GM19468 (cell line): ENCODE measurements at regions not wholly inside any gene's neighbourhood (a gene's known extent, or its start where the extent isn't known, plus 50 kb on each side); places are given as distances from the start of the nearest gene placed in this dataset.
A peak's percentile ranks its signal among the peaks of the same experiment; 100 is the strongest.

Experiments
- ATAC-seq: cut with Tn5 transposase; IDR thresholded peaks from one replicate; pipeline ENCODE4 v1.9.1; 2021; ENCODE audit warnings: mild to moderate bottlenecking, moderate library complexity, moderate number of reproducible peaks; ENCODE audit not compliant: unreplicated experiment; ENCODE audit errors: extremely low read depth

DNA sequence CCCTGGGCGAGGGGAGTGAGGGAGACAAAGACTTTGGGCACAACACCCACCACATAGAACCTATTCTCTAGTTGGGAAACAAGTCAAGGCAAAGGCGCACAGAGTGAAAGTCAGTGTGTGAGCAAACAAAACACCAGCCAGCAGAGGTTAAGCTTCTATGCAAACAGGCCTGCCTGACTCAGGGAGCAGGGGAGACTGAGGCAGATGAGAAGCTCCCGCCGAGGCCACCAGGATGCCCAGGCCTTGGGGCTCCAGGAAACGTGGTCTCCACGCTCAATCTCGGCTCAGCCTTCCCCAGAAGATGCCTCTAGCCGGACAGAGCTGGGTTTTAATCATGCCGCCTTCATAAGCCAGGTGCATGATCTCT lies 74.1 kb upstream of the KCNMA1 start:
- no peak for ATAC-seq

DNA sequence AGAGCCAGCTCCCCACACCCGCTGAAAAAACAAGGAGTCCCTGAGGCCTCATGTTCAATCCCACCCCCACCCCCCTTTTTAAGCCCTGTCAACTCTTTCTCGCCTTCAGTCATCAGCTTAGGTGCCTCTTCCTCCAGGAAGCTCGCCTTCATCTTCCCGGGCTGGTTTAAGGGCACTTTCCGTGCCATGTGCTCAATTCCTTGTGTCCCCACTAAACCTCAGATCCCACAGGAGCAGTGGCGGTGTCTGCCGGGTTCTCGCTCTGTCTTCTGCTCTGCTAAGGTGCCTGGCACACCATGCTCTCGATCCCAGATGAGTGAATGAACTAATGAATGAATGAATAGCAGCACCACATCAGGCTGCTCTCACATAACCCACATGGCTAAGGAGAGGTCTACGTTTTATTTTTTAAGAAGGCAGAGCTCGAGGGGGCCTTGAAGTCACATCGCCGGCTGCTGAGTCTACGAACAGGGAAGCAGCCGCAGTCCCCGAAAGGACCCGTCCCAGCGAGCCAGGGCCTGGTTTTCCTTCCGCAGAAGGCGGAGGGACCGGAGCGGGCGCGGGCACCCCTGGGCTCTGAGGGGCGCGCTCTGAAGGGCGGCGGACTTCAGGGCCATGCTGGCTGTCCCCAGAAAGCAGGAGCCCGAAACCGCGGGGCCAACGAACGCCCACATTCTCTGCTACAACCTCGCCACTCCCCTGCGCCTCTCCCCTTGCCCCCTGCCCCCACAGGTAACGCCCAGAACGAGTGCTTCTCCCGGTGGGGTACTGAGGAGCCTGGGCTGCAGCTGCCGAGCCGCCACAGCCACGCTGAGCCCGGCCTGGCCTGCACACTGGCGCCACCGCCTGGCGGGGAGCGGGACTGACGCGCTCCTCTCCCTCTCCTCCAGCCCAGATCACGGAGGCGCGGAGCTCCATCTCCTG lies 73.4 kb upstream of the KCNMA1 start:
- ATAC-seq, result peak; percentile 89

GRCh38 chr10:77710081-77710551 lies 72.5 kb upstream of the KCNMA1 start:
- ATAC-seq, result no peak

GRCh38 chr10:77707570-77707969 lies 70.0 kb upstream of the KCNMA1 start:
- no peak for ATAC-seq

DNA sequence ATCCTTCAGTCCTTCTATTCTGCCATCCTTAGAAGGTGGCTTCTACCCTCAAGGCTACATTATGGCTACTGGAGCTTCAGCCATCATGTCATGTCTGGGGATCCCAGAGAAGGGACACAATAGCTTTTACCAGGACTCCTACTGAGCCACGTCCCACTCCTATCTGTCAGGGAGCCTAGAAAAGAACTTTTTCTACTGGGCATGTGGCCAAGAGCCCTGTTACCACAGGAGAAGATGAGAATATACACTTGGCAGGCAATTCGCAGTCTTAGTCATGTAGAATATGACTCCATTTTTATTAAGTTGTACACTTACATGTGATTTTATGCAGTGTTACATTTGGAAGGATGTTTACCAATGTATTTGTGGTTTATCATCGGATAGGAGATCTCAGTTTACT lies 64.6 kb upstream of the KCNMA1 start:
- no peak for ATAC-seq

GRCh38 chr10:77700086-77700485 lies 62.5 kb upstream of the KCNMA1 start:
- ATAC-seq, result no peak

DNA sequence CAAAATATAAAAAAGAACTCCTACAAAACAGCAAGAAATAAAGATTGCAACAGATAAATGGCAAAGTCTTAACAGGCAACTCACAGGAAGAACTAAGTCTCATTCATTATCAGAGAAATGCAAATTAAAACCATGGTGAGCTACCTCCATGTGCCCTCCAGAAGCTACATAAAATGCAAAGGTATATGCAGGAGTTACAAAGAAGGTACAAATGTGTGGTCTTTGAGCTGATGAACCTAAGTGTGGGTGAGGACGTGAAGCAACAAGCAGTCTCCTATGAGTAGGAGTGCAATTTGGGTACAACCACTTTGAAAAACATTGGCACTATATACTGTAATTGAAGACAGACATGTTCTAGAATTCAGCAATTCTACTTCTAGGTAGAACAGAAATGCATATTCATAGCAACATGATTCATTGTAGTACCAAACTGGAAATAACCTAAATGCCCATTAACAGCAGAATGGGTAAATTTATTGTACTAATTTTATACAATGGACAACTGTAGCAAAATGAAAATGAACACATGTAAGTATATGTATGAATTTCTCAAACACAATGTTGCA lies 61.6 kb upstream of the KCNMA1 start:
- no peak for ATAC-seq

DNA sequence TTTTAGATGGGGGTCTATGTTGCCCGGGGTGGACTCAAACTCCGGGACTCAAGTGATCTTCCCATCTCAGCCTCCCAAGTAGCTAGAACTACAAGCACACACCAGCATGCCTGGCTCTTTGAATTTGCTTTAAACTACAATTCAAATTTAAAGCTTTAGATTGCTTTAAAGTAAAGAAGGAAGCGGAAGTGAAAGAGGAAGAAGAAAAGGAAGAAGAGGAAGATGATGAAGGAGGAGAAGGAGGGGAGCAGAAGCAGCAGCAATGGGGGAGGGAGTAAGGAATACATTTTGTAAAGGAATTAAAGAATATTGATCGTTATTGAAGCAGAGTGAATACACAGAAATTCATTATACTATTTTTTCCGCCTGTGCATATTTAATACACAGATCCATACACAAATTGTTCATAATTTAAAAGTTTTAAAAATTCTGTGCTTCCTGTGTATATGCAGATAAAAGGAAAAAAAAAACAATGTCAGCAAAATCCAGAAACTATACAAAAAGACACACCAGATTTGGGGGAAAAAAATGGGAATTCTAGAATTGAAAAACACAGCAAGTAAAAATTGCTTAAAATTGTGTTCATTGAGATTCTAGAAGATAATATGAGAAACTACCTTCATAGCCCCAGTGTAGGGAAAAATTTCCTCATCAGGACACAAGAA lies 60.8 kb upstream of the KCNMA1 start:
- ATAC-seq, result no peak

DNA sequence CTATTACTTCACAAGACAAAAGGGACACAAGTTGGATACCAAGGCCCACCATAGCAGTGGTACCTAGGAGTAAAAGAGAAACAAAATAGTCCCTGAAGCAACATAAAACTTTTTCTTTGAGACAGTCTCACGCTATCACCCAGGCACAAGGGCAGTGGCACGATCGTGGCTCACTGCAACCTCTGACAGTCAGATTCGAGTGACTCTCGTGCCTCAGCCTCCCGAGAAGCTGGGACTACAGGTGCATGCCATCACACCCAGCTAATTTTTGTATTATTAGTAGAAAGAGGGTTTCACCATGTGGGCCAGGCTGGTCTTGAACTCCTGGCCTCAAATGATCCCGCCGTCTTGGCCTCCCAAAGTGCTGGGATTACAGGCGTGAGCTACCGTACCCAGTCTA lies 59.0 kb upstream of the KCNMA1 start:
- ATAC-seq, result no peak

GRCh38 chr10:77695186-77695585 lies 57.6 kb upstream of the KCNMA1 start:
- no peak for ATAC-seq

DNA sequence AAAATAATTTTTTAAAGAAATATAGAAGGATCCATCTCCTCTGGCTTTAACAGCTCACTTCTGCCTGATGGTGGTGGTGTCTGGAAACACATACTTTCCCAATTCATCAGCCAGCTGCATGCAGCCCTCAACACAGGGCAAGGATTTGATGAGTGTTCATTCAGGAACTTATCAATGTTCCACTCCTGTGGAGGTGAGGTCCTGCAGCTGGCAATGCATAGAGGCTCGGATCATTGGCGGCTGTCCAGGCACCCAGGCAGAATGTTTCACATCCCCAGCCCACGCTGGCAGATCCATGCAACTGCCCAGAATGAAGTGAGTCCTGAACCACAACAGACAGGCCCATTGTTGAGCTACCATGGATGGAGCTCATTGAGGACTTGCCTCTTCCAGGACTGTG lies 55.2 kb upstream of the KCNMA1 start:
- ATAC-seq, result no peak

- no peak for ATAC-seq
These were observed 51.7 kb upstream of the KCNMA1 start for GRCh38 chr10:77689339-77689738.

- no peak for ATAC-seq
These were observed 50.0 kb upstream of the KCNMA1 start for GRCh38 chr10:77687621-77688020.
